Muscle of back (tissue), 3 donors: ENCODE measurements at regions not wholly inside any gene's neighbourhood (a gene's known extent, or its start where the extent isn't known, plus 50 kb on each side); places are given as distances from the start of the nearest gene placed in this dataset.
"Not testable (repeated sequence)": the region's sequence is repeated elsewhere in the genome, so short reads cannot be mapped to it uniquely, and the experiment has no call there.

Source experiments
- DNase-seq, 3 donors: peaks; one replicate each; pipeline versions ENCODE4 v3.0.0 to v3.0.0-alpha.2; 2013

DNA sequence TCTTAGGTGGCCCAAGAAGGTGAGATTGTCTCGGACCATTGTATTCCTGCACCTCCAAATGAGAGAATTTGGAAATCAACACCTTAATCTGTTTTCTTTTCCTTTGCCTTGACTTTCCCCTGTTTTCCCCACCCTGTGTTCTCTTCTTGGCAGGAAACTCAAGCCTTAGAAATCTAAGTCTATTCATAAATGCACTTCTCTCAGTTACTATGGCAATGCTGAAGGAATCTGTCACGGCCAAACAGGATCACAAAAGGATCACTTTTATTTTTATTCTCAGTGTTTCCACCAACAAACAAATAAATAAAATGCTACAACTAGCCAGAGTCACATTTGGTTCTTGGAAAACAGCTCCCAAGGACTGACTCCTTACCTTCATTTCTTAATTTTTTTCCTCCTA is 270.5 kb downstream of the BCAT1 start:
- DNase-seq = no peak

DNA sequence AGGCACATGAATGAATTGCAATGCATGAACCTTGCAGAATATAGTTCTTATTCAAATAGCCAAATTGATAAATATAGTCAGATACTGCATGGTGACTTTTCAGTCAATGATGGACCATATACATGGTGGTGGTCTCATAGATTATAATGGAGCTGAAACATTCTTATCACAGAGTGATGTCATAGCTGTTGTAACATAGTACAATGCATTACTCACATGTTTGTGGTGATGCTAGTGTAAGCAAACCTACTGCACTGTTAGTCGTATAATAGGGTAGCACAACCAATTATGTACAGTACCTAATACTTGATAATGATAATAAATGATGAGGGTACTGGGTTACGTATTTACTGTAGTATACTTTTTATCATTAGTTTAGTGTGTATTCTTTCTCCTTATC is 280.3 kb downstream of the BCAT1 start:
- DNase-seq = no peak

DNA sequence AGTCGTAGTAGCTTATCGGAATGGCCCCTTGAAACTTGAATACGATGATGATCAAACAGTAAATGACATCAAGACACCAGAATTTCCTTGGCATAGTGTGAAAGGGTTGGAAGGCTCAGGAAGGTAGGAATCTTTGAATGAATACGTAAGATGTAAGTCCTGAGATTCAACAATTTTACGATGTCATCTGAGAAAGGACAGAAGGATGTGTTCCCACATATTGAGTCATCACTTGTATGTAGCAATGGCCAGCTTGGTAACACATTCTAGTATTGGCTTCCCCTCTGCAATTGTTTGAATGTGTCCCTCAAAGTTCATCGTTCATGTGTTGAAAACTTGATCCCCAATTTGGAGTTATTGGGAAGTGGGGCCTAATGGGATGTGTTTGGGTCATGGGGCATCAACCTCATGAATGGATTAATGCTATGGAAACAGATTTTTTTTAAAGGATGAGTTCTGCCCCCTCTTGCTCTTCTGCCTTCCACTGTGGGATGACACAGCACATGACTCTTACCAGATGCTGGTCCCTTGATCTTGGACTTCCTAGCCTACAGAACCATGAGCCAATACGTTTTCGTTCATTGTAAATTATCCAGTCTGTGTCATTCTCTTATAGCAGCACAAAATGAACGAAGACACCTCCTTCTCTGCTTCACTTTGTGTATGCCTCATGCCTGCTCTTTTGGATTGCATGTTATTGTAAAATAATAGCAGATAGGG is 284.6 kb downstream of the BCAT1 start:
- no peak for DNase-seq

- DNase-seq = no peak
Observed at GRCh38 chr12:24661657-24662096, 287.2 kb downstream of the BCAT1 start.

GRCh38 chr12:24659016-24659415 is 289.9 kb downstream of the BCAT1 start:
- DNase-seq = no peak

GRCh38 chr12:24654344-24654743 is 294.6 kb downstream of the BCAT1 start:
- not testable (repeated sequence) for DNase-seq

DNA sequence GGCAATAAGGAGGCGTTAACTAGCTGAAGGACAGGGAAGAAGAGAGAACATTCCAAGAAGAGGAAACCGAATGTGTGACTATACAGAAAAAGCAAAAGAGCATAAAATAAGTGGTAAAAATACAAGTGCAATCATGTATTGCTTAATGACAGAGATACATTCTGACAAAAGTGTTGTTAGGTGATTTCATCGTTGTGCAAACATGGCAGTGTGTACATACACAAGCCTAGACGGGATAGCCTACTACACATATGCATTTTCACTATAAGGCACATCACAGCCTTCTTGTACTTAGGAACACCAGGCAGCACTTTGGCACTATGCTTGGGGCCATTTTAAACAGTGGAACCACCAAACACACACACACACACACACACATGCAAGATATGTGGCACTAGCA is 299.3 kb downstream of the BCAT1 start:
- no peak for DNase-seq

DNA sequence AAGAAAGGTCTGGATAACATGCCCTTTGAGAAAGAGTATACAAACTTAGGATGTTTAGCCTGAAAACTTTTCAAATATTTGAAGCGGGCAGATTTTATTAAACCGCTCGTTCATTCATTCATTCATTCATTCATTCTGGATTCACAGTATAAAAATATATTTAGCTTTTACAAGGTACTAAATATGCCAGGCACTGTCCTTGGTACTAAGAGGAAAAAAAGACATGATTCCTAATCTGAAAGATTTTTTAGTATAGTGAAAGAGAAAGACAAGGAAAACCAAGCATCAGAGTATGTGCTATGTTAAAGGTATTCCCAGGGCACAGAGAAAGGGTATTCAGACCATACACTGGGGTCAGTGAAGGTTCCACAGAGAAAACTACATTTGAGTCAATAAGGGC is 299.7 kb downstream of the BCAT1 start:
- no peak for DNase-seq

GRCh38 chr12:24645254-24645653 is 303.6 kb downstream of the BCAT1 start:
- DNase-seq = no peak

- DNase-seq = no peak
Observed at GRCh38 chr12:24643120-24644119, 305.5 kb downstream of the BCAT1 start.

DNA sequence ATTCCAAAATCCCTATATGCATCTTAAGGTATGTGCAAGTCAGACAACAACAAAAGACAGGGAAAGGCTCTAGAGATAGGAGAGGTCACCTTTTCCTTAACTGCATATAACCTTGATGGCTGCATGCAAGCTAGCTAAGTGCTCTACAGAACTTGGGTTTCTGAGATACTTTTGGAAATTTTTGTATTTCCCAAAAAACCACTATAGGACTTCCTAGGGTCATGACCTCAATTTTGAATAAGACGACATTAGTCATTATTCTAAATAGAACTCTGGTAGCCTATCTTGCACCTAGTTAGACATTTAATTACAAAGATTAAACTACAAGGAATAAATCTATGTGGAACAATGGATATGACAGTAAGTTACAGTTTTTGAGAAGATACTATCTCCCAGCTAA is 309.3 kb downstream of the BCAT1 start:
- no peak for DNase-seq

- peak in 1 of 3 donors; percentile 5 for DNase-seq
Observed at GRCh38 chr12:24632466-24632865, 316.4 kb downstream of the BCAT1 start.

- DNase-seq = peak in 1 of 3 donors; percentile 5
Observed at GRCh38 chr12:24631676-24632426, 317.1 kb downstream of the BCAT1 start.

DNA sequence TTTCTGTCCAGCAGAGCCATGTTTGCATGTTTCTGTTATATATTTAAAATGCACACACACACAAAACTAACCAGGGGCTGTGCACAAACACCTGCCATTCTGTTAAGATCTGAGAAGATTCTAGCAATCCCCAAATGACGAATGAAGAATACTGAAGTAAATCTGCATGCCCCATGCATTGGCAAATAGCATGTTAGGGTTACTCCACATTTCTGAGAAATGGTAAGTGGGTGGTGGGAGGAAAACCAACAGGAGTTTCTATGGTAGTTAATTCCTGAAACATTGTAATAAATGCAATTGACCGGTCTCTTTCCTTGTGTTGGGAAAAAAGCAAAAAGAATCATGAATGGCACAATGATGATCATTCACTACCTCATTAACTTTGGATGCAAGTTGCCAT is 318.0 kb downstream of the BCAT1 start:
- DNase-seq = no peak

GRCh38 chr12:24630446-24630845 is 318.5 kb downstream of the BCAT1 start:
- no peak for DNase-seq

DNA sequence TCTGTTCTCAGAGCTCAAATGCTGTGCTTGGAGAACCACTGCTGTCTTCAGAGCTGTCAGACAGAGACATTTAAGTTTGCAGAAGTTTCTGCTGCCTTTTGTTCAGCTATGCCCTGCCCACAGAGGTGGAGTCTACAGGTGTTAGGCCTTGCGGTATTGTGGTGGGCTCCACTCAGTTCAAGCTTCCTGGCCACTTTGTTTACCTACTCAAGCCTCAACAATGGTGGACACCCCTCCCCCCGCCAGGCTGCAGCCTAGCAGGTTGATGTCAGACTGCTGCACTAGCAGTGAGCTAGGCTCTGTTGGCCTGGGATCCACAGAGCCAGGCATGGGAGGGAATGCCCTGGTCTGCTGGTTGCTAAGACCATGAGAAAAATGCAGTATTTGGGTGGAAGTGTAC is 323.8 kb downstream of the BCAT1 start:
- no peak for DNase-seq

GRCh38 chr12:24619954-24620353 is 328.9 kb downstream of the BCAT1 start:
- not testable (repeated sequence) for DNase-seq

- DNase-seq = no peak
Observed at GRCh38 chr12:24617471-24617870, 331.4 kb downstream of the BCAT1 start.

DNA sequence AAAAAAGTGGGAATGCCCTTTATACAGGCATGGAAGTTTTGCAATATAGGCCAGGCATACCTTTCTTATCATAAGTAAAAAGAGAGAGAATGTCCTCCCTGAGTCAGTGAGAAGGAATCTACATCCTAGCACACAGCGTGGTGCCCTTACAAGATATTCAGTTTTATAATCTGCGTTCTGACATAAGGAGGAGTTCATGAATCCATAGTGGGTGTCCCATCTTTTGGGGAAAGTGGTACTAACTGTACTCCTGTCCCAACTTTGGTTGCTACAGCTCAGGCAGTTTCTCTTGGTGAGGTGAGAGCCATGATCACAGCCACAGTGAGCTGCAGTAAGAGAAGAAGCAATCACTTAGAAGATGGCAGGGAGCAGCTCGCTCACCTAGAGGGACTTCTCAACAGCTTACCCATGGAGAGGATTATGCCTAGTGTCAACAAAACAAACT is 332.9 kb downstream of the BCAT1 start:
- no peak for DNase-seq

GRCh38 chr12:24608637-24609285 is 340.1 kb downstream of the BCAT1 start:
- DNase-seq = no peak

DNA sequence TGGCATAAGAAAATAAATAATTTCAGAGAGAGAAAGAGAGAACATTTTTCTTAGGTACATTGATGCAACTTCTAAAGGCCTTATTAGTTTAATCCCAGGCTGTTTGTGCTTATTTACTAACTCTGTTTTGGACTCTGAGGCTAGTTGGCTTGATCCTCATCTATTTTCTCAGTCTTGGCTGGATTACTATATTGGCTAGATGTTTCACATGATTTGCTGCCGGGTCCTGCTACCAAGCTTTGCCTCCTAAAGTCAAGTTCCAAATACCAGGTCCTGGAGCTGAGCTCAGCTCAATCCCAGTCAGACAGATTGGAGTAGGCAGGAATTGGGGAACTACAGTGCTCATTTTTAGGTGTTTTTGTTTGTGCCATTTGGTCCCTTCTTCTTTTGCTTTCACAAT is 340.8 kb downstream of the BCAT1 start:
- DNase-seq = no peak

- no peak for DNase-seq
Observed at GRCh38 chr12:24605916-24606315, 343.0 kb downstream of the BCAT1 start.
